OCI-M1 (cell line): ENCODE measurements at regions not wholly inside any gene's neighbourhood (a gene's known extent, or its start where the extent isn't known, plus 50 kb on each side); places are given as distances from the start of the nearest gene placed in this dataset.
"Not testable (repeated sequence)": the region's sequence is repeated elsewhere in the genome, so short reads cannot be mapped to it uniquely, and the experiment has no call there.

Experiments
- DNase-seq: peaks from one replicate; lab custom pipeline; 2025; lab: John Stamatoyannopoulos, UW

DNA sequence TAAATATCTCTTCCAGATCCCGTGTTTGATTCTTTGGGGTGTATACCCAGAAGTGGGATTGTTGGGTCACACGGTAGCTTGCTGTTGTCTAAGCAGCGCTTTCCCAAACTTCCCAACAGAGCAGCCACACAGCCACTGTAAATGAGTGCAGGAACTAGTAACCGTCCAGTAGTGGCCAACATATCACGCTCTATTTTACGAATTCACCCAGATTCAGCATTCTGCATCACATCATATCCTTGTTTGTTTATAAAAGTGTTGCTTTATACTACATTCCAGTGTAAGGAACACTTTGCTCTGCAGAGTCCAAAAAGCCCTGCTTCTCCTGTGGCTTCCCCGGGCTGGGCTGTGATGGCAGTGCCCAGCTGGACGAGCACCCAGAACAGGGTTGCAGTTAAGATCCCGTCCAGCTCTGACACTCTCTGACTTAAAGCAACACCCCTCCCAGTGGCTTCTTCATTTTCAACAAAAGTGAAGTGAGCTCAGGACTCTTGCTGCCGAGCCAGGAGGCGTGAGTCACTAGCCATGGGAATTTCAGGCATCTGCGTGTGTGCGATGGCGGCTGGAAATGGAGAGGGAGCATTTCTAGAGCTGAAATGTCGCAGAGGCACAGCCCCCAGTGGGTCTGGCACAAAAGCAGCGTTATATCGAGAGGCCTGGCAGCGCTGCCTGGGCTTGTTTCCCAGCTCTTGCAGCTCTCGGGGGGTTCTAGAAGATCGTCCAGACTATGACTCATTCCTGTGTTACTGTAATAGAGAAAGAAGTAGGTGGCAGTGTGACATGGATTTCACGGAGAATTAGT is 216.3 kb upstream of the ECI2 start:
- DNase-seq = no peak

DNA sequence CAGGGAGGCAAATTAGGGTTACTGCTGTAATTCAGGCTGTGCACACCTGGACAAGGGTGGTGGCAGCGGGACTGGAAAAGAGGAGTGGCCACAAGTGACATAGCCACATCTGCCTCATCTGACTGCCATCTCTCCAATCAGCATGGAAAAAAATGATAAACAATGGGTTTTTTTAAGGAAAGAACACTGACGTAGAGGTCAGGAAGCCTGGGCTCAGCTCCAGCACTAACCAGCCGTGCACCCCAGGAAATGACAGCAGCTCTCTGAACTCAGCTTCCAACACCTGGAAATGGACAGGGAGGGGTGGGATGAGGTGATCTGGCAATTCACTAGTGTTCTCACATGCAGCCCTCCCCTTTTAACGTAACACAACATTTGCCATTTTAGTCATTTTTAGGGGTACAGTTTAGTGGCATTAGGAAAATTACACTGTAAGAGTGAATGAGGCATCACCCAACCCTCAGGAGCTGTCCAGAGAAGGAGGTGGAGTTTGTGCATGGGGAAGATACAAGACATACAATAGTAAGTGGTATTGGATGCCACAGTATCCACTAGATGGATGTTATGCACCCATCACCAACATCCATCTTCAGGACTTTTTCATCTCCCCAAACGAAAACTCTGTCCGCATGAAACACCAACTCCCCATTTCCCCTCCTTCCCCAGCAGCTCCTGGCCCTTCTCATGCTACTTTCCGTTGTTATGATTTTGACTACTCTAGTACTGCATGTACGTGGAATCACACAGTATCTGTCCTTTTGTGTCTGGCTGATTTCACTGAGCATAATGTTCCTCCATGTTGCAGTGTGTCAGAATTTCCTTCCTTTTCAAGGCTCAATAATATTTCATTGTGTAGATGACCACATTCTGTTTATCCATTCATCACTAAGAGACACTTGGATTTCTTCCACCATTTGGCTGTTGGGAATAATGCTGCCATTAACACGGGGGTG is 215.5 kb upstream of the ECI2 start:
- no peak for DNase-seq

DNA sequence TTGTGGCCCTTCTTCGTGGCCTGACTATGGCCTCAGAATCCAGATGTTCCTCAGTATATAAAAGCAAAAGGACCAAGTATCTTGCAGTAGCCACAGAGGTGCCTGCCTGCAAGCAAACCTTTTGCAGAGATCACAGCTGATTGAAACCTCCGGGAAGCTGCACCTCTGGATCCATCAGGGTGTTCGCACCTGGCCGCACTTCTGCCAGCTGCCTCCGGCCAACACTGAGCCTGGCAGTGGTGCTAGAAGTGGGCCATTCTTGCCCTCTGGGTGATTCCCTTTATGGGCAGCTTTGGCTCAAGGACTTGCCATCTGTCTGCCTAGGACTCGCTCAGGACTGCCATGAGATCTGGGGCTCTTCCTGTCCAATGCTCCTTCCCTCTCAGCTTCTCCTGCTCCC is 214.6 kb upstream of the ECI2 start:
- no peak for DNase-seq

DNA sequence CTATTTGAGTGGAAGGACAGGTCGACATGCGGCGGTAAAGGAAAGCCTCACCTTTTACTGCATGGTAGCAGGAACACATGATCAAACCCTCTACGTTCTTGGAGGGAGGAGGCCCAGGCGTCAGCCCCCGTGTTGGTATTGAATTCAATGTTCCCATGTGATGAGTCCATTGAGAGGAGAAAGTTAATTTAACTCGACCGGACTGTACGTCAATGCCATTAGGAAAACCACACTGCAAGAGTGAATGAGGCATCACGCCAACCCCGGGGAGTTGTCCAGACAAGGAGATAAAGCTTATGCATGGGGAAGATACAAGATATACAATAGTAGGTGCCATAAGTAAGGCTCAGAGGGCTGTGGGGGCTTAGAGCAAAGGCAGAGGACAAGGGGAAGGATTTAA is 213.9 kb upstream of the ECI2 start:
- no peak for DNase-seq

DNA sequence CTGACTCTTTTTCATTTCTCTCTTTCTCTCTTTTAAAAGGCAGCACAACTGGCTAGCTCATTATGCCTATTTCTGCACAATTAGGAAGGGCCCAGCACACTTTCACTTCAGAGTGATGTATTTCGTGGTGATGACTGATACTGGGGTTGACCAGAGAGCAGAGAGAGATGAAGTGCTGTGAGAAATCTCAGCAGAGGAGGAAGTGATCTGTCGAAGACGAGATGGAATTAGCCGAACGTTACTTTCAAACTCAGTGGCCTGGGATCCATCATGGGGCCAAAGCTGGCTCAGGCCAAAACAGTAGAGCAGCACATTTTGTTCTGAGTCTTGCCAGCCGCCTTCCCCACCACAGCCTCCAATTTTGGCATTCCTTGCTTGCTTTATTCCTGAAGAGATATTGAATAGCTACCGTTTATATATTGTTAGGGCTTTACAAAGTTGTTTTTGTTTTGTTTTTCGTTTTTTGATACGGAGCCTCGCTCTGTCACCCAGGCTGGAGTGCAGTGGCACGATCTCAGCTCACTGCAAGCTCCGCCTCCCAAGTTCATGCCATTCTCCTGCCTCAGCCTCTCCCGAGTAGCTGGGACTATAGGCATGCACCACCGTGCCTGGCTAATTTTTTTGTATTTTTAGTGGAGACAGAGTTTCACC is 213.2 kb upstream of the ECI2 start:
- no peak for DNase-seq

DNA sequence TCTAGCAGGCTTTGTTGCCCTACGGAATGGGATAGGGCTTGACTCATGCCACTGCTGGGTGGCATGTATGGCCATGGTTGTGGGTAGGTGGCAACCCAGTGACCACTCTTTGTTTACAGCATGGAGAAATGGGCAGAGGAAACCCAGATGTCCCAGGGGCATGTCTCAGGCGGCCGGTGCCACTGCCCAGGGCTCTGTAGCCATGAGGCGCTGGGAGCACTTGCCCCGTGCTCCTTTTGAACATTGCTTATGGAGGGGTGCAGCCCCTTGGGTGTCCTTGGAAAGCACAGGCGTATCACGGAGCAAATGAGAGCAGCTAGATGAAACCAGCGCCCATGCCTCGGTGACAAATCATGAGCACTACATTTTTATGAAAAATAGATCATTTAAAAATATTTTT is 212.5 kb upstream of the ECI2 start:
- DNase-seq = no peak

DNA sequence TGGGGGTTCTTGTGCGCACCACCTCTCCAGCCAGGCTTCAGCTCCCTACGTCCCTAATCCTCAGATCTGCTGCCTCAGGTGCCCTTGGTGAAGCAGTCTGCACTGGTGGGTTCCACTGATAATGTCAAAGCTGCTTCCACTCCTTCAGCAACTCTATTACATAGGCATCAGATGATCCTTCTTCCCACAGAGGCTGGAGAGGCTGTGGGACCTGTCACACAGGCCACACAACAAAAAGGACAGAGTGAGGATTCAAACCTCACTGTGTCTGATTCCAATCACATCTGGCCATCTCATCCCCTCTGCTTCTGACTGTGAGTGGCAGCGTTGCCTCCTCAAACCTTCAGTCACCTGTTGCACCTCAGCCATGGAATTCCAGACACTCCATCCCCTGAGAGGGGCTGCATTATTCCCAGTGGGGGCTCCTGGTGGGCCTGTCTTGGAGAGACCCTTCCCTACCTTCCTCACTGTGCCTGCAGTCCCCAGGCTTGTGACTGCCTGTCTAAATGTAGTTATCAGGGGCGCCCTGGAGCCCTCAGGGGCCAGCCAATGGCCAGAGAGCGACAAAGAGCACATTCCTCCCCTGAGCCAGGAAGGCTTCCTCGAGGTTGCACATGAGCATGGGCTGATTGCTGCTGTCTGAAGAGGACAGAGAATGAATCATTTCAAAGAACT is 211.4 kb upstream of the ECI2 start:
- DNase-seq = no peak

DNA sequence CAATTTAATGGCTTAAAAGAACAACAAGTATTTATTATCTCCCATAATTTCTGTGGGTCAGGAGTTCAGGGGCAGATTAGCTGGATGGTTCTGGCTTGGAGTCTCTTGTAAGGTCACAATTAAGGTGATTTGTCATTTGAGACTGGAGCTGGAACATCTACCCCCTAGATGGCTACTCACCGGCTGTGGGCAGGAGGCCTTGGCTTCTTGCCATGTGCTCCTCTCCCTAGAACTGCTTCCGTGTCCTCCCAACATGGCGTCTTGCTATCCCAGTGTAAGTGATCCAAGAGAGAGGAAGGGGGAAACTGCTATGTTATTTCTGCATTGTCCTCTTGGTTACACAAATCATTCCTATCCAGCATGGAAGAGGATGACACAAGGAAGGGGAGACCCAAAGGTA is 210.2 kb upstream of the ECI2 start:
- no peak for DNase-seq

DNA sequence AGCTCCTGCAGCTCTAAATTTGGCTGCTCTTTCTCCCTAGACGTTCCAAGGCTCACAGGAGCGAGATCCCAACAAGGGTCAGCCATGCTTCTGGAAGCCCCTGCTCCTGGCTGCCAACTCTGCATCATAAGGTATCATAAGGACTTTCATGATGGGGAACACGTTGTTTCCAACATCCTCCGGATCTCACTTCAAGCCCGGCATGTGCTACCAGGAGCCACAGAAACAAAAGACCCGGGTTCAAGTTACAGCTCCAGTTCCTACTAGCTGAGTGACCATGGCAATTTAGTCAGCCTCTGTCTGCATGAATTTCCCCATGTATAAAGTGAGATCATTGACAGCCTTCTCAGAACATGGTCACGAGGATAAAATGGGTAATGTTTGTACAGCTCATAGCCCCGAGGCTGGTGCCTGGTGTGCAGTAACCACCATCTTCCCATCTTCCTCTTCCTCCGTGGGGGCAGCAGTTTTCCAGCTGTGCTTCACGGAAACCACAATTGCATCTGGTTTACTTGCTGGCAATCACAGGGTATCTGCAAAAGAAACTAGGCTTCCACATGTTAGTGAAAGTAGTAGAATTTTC is 209.0 kb upstream of the ECI2 start:
- DNase-seq = peak; percentile 51

DNA sequence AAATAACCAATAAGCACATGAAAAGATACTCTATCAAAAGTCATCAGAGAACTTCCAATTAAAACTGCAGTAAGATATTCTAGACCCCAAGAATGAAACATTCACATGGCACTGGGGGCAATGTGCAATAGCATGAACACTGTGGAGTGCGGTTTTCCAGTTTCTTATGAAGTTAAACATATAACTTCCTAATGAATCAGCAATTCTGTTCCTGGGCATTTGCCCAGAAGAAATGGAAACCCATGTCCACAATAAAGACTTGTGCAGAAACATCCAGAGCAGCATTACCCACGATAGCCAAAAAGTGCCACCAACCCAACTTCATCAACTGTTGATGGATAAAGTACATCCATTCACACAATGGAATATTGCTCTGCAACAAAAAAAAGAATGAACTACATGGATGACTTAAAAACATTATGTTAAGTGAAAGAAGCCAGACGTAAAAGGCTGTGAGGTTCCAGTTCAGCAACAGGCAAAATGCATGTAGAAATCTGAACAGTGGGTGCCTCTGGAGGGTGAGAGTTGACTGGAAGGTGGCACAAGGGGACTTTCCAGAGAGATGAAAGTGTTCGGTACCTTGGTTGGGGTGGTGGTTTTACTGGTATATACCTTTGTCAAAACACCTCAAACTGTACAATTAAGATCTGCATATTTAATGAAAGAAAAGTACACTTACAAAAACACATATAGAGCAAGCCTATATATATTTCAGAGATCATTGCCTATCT is 207.2 kb upstream of the ECI2 start:
- DNase-seq = no peak

DNA sequence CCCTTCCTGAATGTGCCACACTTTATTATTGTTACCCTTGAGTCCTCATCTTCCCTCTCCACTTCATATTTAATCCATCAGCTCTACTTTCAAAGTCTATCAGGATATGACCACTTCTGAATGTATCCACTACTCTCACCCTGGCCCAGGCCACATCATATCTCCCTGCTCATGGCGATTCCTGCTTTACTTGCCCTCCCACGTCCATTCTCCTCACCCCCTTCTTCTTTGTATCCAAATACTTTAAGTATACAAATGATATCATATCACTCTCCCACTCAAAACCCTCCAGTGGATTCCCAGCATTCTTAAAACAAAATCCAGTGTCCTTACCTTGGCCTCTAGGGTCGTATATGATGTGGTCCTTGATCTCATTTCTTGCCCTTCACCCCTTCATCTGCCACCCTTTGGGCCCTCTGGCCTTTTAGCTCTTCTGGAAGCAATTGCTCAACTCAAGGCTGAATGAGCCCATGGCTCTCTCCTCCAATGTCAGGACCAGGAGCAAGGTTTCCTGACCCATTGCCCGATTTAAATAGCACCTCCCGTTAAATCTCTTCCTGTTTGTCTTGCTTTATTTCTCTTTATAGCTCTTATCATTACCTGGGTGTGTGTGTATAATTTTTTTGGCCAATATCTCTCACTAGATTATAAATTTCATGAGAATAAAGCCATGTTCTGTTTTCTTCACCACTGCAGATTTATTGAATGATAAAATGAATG is 205.9 kb upstream of the ECI2 start:
- DNase-seq = no peak

DNA sequence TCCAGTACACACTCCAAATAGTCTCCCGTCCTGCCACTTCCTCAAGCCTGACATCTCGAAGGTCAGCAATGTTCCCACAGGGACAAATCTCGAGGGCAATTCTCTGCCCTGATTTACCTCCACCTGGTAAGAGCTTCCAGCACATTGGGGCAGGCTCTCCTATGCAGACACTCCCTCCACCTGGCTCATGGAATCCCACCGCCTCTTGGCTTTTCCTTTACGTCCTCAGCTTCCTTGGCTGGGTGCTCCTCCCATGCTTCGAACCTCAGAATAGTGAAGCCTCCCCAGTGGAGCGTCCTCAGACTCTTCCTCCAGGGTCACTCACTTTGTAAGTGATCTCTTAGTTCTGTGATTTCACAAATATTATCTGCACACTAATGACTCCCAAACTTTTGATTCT is 205.2 kb upstream of the ECI2 start:
- DNase-seq = no peak

DNA sequence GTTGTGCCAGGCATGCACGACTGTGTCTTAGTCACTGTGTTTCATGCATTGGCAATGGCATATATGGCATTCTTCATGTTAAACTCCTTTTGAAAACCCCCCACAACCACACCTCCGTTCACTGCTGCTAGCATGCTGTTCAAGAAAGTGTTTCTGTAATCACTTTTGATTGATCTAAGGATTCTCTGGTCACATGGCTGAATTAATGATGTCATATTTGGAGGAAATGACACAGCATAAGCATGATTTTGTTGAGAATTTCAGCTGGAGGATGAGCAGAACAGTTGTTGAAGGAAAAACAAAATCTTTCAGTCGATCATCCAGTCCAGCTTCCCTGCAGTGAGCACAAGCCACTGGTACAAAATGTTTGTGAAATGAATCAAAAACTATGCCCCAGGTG is 203.5 kb upstream of the ECI2 start:
- DNase-seq = no peak

DNA sequence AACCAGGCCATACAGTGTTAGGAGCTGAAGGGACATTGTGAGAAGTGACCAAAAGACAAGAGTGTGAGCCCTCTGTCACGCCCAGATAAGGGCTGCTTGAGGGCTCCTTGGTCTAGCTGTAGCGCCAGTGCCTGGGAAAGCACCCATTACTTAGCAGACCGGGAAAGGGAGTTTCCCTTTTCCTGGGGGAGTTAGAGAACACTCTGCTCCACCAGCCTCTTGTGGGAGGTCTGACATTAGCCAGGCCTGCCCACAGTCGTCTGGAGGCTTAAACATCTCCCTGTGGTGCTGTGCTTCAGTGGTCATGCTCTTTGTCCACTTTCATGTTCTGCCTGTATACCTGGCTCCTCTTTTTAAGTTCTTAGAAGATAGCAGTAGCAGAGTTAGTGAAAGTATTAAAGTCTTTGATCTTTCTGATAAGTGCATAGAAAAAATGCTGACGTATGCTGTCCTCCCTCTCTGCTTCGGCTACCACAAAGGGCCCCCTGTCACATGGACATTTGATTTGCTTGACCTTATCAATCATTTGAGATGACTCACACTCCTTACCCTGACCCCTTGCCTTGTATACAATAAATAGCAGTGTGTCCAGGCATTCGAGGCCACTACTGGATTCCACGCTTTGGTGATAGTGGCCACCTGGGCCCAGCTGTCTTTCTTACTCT is 201.5 kb upstream of the ECI2 start:
- peak; percentile 93 for DNase-seq

DNA sequence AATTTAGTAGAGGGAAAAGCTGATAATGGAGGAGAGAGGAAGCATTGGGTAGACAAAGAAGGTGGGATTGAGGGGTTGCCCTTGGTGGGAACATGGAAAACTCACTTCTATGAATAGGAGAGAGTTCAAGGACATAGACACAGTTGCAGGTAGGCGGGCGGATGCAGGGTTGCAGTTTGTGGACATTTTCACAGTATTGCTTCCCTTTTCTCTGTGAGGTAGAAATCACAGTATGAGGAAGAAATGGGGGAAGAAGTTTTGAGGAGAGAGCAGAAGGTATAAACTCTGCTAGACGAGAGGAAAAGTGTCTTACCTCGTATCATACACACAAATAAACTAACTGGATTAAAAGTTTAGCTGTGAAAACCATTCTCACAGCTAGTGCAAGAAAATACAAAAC is 200.7 kb upstream of the ECI2 start:
- DNase-seq = no peak

DNA sequence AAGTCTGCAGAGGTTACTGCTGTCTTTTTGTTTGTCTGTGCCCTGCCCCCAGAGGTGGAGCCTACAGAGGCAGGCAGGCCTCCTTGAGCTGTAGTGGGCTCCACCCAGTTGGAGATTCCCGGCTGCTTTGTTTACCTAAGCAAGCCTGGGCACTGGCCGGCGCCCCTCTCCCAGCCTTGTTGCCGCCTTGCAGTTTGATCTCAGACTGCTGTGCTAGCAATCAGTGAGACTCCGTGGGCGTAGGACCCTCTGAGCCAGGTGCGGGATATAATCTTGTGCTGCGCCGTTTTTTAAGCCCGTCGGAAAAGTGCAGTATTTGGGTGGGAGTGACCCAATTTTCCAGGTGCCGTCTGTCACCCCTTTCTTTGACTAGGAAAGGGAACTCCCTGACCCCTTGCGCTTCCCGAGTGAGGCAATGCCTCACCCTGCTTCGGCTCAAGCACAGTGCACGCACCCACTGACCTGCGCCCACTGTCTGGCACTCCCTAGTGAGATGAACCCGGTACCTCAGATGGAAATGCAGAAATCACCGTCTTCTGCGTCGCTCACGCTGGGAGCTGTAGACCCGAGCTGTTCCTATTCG is 198.9 kb upstream of the ECI2 start:
- DNase-seq = not testable (repeated sequence)

DNA sequence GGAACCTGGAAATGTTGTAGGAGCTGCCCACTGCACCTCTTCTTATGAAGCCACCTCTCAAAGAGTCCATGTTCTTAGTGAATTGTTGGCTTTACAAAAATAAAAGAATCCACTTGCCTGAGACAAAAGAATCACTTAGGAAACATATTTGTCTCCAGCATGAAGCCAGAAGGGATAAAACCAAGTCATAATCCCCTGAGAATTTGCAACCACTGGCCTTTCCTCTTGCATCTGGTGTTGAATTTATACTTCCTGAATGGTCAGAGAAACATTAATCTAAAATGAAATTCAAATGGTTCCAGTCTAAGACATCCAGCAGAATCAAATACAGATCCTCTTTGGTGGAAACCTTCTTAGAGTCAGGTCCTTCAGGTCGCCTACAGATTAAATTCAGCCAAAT is 192.5 kb upstream of the ECI2 start:
- DNase-seq = no peak

DNA sequence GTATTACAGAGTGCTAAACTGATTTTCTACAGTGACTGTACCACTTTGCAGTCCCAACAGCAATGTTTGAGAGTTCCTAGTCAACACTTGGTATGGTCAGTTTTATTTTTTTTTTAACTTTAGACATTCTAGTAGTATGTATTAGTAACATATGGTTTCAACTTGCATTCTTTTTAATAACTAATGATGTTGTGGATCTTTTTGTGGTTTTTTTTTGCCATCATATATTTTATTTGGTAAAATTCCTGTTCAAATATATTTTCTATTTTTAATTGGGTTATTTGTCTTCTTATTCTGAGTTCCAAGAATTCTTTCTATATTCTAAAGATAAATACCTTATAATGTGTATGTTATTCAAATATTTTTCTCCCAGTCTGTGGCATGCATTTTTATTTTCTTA is 189.4 kb upstream of the ECI2 start:
- DNase-seq = no peak

DNA sequence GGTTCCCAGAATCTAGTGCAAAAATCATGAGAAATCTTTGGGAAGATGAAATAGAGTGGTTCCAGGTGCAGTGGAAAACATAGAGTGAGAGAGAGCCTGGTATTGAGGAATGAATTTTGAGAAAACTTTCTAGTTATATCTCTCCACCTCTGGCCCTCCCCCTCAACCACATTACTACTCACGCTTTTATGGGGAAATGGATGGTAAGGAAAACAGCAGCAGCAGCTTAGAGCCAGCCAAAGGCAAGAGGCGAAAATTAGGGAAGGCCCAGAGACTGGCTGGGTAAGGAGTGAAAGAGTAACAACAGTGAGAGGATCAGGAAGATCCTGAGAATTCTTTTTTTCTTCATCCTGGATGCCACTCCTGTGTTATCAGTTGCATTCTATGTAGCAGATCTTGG is 187.9 kb upstream of the ECI2 start:
- DNase-seq = peak; percentile 83
